ENCODE measurements at regions not wholly inside any gene's neighbourhood (a gene's known extent, or its start where the extent isn't known, plus 50 kb on each side); places are given as distances from the start of the nearest gene placed in this dataset.

DNA sequence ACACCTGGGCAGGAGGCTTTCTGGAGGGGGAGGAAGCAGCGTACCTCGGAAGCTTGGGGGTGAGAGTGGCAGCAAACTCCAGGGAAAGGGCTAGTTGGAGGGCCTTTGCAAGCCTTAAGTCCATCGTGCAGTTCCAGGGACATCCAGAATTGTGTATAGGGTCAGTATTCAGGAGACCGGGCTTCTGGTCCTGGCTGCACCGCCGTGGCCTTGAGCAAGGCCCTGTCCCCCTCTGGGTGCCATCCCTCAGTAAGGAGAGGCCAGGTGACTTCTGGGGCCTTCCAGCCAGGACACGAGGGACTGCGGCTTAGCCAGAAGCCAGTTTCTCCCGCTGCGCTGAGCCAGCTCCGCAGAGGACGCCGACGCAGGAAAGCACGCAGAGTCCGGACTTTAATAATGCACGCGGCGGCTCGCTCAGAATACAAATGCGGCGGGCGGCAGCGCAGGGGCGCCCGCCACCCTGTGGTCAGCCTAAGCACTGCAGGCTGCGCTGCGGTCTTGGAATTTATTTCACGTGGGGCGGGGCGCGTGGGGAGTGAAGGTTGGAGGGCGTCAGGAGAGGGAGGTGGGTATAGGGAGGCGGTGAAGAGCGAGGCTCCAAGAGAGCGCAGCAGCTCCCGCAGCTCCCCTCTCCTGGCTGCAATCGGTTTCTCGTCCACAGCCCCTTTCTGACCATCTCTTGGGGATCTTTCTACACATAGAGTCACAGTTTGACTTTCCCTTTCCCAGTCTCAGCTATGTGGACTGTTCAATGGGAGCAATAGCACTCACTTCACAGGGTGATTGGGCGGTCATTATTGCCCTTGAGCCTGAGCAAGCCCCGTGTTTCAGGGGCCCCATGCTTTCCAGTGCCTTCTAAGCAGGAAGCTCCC is 94.1 kb upstream of the GPR50 start:
- H3K9ac ChIP-seq (ENCODE audit: low read length): no peak overlapping the region
- H3K36me3 ChIP-seq (ENCODE audit: insufficient read depth, low read length): no peaks in the 10 kb centered on the region
- H2AFZ ChIP-seq (ENCODE audit: low read length): no peak overlapping the region
- no peaks in the 10 kb centered on the region for H3K27me3 ChIP-seq (ENCODE audit: insufficient read depth, low read length)
- H3K9me2 ChIP-seq (ENCODE audit: low read depth, low read length): no peaks in the 10 kb centered on the region
- no peaks in the 10 kb centered on the region for H3K79me2 ChIP-seq (ENCODE audit: insufficient read depth, low read length)
- no peaks in the 10 kb centered on the region for H3K4me1 ChIP-seq (ENCODE audit: insufficient read depth, low read length, severe bottlenecking)
- H3K9me3 ChIP-seq (ENCODE audit: low read length): no peaks in the 10 kb centered on the region
- H3K4me3 ChIP-seq (ENCODE audit: low read depth, low read length, poor library complexity, severe bottlenecking): no peak overlapping the region
- H3F3A ChIP-seq (ENCODE audit: insufficient read depth, low read length): no peaks in the 10 kb centered on the region
- H3K4me2 ChIP-seq (ENCODE audit: low read length): no peak overlapping the region; the same call in 1 of the 2 replicates
- H3K27ac ChIP-seq (ENCODE audit: low read depth, low read length, poor library complexity, severe bottlenecking): no peak overlapping the region
- TF ChIP-seq, protein P1, sequence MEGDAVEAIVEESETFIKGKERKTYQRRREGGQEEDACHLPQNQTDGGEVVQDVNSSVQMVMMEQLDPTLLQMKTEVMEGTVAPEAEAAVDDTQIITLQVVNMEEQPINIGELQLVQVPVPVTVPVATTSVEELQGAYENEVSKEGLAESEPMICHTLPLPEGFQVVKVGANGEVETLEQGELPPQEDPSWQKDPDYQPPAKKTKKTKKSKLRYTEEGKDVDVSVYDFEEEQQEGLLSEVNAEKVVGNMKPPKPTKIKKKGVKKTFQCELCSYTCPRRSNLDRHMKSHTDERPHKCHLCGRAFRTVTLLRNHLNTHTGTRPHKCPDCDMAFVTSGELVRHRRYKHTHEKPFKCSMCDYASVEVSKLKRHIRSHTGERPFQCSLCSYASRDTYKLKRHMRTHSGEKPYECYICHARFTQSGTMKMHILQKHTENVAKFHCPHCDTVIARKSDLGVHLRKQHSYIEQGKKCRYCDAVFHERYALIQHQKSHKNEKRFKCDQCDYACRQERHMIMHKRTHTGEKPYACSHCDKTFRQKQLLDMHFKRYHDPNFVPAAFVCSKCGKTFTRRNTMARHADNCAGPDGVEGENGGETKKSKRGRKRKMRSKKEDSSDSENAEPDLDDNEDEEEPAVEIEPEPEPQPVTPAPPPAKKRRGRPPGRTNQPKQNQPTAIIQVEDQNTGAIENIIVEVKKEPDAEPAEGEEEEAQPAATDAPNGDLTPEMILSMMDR (IDR thresholded peaks at IDR 0.05; ENCODE audit: low read length): peak; percentile 75
- no peak for TF ChIP-seq EZH2 (IDR thresholded peaks at IDR 0.05; ENCODE audit: borderline replicate concordance, low read length)
- H4K20me1 ChIP-seq (ENCODE audit: insufficient read depth, low read length): no peaks in the 10 kb centered on the region

DNA sequence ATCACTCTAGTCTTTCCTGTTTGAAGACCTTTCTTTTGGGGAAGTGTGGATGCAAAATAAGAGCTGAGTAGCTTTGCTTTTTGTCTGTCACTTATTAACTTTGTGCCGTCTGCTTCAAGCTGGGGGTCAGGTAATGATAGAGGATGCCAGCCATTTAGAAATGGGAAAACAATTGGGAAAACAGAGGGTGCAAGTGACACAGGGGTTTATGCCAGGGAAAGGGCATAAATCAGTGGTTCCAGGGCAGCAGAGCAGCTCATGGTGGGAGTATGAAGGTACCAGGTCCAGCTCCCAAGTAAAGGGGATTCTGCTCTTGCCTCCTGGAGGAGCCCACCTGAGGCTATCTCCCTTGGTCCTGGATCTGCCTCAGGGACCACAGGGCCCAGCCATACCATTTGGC is 91.9 kb upstream of the GPR50 start:
- no peak overlapping the region for H3K9ac ChIP-seq (ENCODE audit: low read length)
- TF ChIP-seq, protein P1 (IDR thresholded peaks at IDR 0.05; ENCODE audit: low read length): no peak
- no peak for TF ChIP-seq EZH2 (IDR thresholded peaks at IDR 0.05; ENCODE audit: borderline replicate concordance, low read length)
- no peaks in the 10 kb centered on the region for H3F3A ChIP-seq (ENCODE audit: insufficient read depth, low read length)
- no peaks in the 10 kb centered on the region for H4K20me1 ChIP-seq (ENCODE audit: insufficient read depth, low read length)
- no peak overlapping the region for H3K27ac ChIP-seq (ENCODE audit: low read depth, low read length, poor library complexity, severe bottlenecking)
- H3K36me3 ChIP-seq (ENCODE audit: insufficient read depth, low read length): no peaks in the 10 kb centered on the region
- H3K4me2 ChIP-seq (ENCODE audit: low read length): no peak overlapping the region
- H3K4me1 ChIP-seq (ENCODE audit: insufficient read depth, low read length, severe bottlenecking): no peaks in the 10 kb centered on the region
- H3K27me3 ChIP-seq (ENCODE audit: insufficient read depth, low read length): no peaks in the 10 kb centered on the region
- no peaks in the 10 kb centered on the region for H3K9me3 ChIP-seq (ENCODE audit: low read length)
- no peak overlapping the region for H3K4me3 ChIP-seq (ENCODE audit: low read depth, low read length, poor library complexity, severe bottlenecking)
- H2AFZ ChIP-seq (ENCODE audit: low read length): no peak overlapping the region
- no peaks in the 10 kb centered on the region for H3K79me2 ChIP-seq (ENCODE audit: insufficient read depth, low read length)
- H3K9me2 ChIP-seq (ENCODE audit: low read depth, low read length): no peaks in the 10 kb centered on the region

DNA sequence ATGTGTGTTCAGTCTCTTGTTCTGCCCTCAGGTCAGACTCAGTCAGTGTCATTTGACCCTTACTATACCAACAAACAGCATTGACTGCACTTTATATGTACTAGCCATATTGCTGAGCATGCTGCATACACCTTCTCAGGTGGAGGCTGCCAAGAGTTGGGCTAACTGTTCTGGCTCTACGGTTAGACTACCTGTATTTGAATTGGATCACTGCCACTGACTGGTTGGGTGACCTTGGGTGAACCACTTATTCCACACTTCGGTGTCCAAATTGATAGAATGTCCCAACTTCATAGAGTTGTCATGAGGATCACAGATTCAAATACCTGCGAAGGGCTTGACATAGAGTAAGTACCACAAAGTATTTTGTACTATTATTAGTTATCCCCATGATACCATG is 91.2 kb upstream of the GPR50 start:
- Histone ChIP-seq H3K27me3 (ENCODE audit: insufficient read depth, low read length) (no peaks in the 10 kb centered on the region), H4K20me1 (ENCODE audit: insufficient read depth, low read length) (no peaks in the 10 kb centered on the region), H3K4me1 (ENCODE audit: insufficient read depth, low read length, severe bottlenecking) (no peaks in the 10 kb centered on the region), H3K4me3 (ENCODE audit: low read depth, low read length, poor library complexity, severe bottlenecking) (no peak overlapping the region), H3K4me2 (ENCODE audit: low read length) (no peak overlapping the region), H3K79me2 (ENCODE audit: insufficient read depth, low read length) (no peaks in the 10 kb centered on the region), H2AFZ (ENCODE audit: low read length) (no peak overlapping the region), H3K9me2 (ENCODE audit: low read depth, low read length) (no peaks in the 10 kb centered on the region), H3K27ac (ENCODE audit: low read depth, low read length, poor library complexity, severe bottlenecking) (no peak overlapping the region), H3K9ac (ENCODE audit: low read length) (no peak overlapping the region), H3K9me3 (ENCODE audit: low read length) (no peaks in the 10 kb centered on the region), H3F3A (ENCODE audit: insufficient read depth, low read length) (no peaks in the 10 kb centered on the region), H3K36me3 (ENCODE audit: insufficient read depth, low read length) (no peaks in the 10 kb centered on the region)
- no peak for TF ChIP-seq EZH2 (IDR thresholded peaks at IDR 0.05; ENCODE audit: borderline replicate concordance, low read length)
- TF ChIP-seq, protein P1 (IDR thresholded peaks at IDR 0.05; ENCODE audit: low read length): no peak

All from OCI-LY1 (cell line).